Transverse colon (tissue), 4 donors: ENCODE measurements at regions not wholly inside any gene's neighbourhood (a gene's known extent, or its start where the extent isn't known, plus 50 kb on each side); places are given as distances from the start of the nearest gene placed in this dataset.

ENCODE experiments used
- EP300 ChIP-seq: sonication (generic); formaldehyde crosslinking; IDR thresholded peaks from one replicate; pipeline ENCODE4 v1.6.1; 2017; ENCODE audit warnings: antibody characterized with exemption, low read depth
- POLR2A ChIP-seq: fragments of 450-650 bp; IDR thresholded peaks from one replicate; pipeline ENCODE4 v1.6.1; 2016; ENCODE audit warnings: antibody characterized with exemption, mild to moderate bottlenecking, moderate library complexity
- POLR2AphosphoS5 ChIP-seq, 3 donors: sonication (generic); formaldehyde crosslinking; IDR thresholded peaks; one replicate each; pipeline ENCODE4 v1.6.1; 2016; ENCODE audit warnings: antibody characterized with exemption in 3 of 3
- TF ChIP-seq, protein P1 (sequence below), 5 experiments: fragments of 200-600 bp in 3 of 5; fragments of 450-650 bp in 2 of 5; sonication (generic) in 3 of 5; IDR thresholded peaks; 1 replicate in 2 of 5; 2 replicates in 3 of 5; pipeline ENCODE4 v1.5.1; 2016 to 2017; ENCODE audit warnings: antibody characterized with exemption in 5 of 5, inconsistent platforms in 3 of 5, mild to moderate bottlenecking in 2 of 5, moderate library complexity in 1 of 5

DNA sequence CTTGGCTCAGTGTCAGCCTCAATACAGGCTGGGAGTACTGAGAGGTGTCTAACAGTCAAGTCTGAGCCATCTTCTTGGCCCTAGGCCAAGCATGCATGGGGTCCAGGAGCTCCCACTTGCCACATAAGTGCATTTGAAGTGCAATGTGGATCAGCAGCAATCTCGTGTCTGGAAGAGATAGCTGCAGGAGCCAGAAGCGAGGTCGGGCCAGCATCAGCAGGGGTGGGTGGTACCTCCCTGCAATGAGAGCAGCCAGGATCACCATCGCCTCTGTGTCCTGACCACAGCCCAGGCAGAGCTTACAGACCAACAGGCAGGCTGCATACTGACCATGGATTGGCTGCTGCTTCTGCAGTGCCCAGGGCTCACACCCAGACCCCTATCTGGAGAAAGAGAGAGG, 83.0 kb upstream of the CXCL12 start:
- TF ChIP-seq, protein P1, sequence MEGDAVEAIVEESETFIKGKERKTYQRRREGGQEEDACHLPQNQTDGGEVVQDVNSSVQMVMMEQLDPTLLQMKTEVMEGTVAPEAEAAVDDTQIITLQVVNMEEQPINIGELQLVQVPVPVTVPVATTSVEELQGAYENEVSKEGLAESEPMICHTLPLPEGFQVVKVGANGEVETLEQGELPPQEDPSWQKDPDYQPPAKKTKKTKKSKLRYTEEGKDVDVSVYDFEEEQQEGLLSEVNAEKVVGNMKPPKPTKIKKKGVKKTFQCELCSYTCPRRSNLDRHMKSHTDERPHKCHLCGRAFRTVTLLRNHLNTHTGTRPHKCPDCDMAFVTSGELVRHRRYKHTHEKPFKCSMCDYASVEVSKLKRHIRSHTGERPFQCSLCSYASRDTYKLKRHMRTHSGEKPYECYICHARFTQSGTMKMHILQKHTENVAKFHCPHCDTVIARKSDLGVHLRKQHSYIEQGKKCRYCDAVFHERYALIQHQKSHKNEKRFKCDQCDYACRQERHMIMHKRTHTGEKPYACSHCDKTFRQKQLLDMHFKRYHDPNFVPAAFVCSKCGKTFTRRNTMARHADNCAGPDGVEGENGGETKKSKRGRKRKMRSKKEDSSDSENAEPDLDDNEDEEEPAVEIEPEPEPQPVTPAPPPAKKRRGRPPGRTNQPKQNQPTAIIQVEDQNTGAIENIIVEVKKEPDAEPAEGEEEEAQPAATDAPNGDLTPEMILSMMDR (IDR thresholded peaks at IDR 0.05): no peak
- TF ChIP-seq POLR2AphosphoS5 (IDR thresholded peaks at IDR 0.05) (no peak), POLR2A (no peak), EP300 (no peak)
